NCI-H2029 (cell line): ENCODE measurements at regions not wholly inside any gene's neighbourhood (a gene's known extent, or its start where the extent isn't known, plus 50 kb on each side); places are given as distances from the start of the nearest gene placed in this dataset.

Experiments used
- DNase-seq: peaks from one replicate; lab custom pipeline; 2025; lab: John Stamatoyannopoulos, UW

GRCh38 chr9:129400971-129401622 lies 219.8 kb downstream of the C9orf50 start:
- DNase-seq = no peak

- no peak for DNase-seq
These were observed 220.6 kb downstream of the C9orf50 start for GRCh38 chr9:129400001-129400970.

- no peak for DNase-seq
These were observed 221.3 kb downstream of the C9orf50 start for GRCh38 chr9:129399634-129399990.

- no peak for DNase-seq
These were observed 221.0 kb upstream of the IER5L start for GRCh38 chr9:129398961-129399633.

GRCh38 chr9:129398101-129398960 lies 220.3 kb upstream of the IER5L start:
- DNase-seq = no peak

GRCh38 chr9:129397335-129397734 lies 219.3 kb upstream of the IER5L start:
- DNase-seq = no peak

GRCh38 chr9:129396365-129396708 lies 218.3 kb upstream of the IER5L start:
- no peak for DNase-seq

- DNase-seq = no peak
These were observed 217.7 kb upstream of the IER5L start for GRCh38 chr9:129395633-129396364.

GRCh38 chr9:129394886-129395279 lies 216.8 kb upstream of the IER5L start:
- no peak for DNase-seq

GRCh38 chr9:129394061-129394885 lies 216.2 kb upstream of the IER5L start:
- DNase-seq = no peak

- no peak for DNase-seq
These were observed 215.0 kb upstream of the IER5L start for GRCh38 chr9:129393064-129393463.

GRCh38 chr9:129392093-129392541 lies 214.1 kb upstream of the IER5L start:
- DNase-seq = no peak

GRCh38 chr9:129391221-129391661 lies 213.2 kb upstream of the IER5L start:
- DNase-seq = no peak

GRCh38 chr9:129390541-129390940 lies 212.5 kb upstream of the IER5L start:
- no peak for DNase-seq

- DNase-seq = no peak
These were observed 209.8 kb upstream of the IER5L start for GRCh38 chr9:129387822-129388221.

GRCh38 chr9:129386812-129387177 lies 208.7 kb upstream of the IER5L start:
- no peak for DNase-seq

GRCh38 chr9:129385211-129385934 lies 207.3 kb upstream of the IER5L start:
- DNase-seq = no peak

- DNase-seq = no peak
These were observed 206.6 kb upstream of the IER5L start for GRCh38 chr9:129384491-129385210.
